ENCODE measurements at regions not wholly inside any gene's neighbourhood (a gene's known extent, or its start where the extent isn't known, plus 50 kb on each side); places are given as distances from the start of the nearest gene placed in this dataset.
"Not testable (repeated sequence)": the region's sequence is repeated elsewhere in the genome, so short reads cannot be mapped to it uniquely, and the experiment has no call there.

- H3K9me3 ChIP-seq (ENCODE audit: insufficient read depth in 2 of 2, low read depth in 1 of 2, low read length in 1 of 2); H2BK5ac ChIP-seq (ENCODE audit: low read depth, low read length); H3K27ac ChIP-seq (ENCODE audit: low read depth, low read length); H3K79me1 ChIP-seq (ENCODE audit: low read depth, low read length); DNase-seq (ENCODE audit: low read depth in 1 of 2, low spot score in 2 of 2); H2BK15ac ChIP-seq (ENCODE audit: low read length); H4K20me1 ChIP-seq (replicated peaks in 1 of 2; ENCODE audit: control insufficient read depth in 1 of 2, insufficient read depth in 2 of 2, low read length in 2 of 2); POLR2A ChIA-PET (ENCODE audit: partially characterized antibody); H3K23me2 ChIP-seq (ENCODE audit: low read depth, low read length); CTCF ChIA-PET (ENCODE audit: partially characterized antibody); FAIRE-seq; H3K79me2 ChIP-seq (ENCODE audit: control insufficient read depth in 1 of 2, insufficient read depth in 2 of 2, low read length in 2 of 2); H3K4me1 ChIP-seq (replicated peaks in 1 of 4; ENCODE audit: control insufficient read depth in 3 of 4, insufficient read depth in 4 of 4, low read length in 3 of 4); H4K8ac ChIP-seq (ENCODE audit: extremely low read depth, insufficient read depth, low read length); H2AFZ ChIP-seq (ENCODE audit: low read length); H3K36me3 ChIP-seq (ENCODE audit: control insufficient read depth in 2 of 4, insufficient read depth in 4 of 4, low read length in 3 of 4); H2BK20ac ChIP-seq (ENCODE audit: low read length); H3K27me3 ChIP-seq (replicated peaks in 1 of 4; ENCODE audit: control insufficient read depth in 3 of 4, extremely low read depth in 1 of 4, insufficient read depth in 3 of 4, low read length in 3 of 4); H3K18ac ChIP-seq (ENCODE audit: extremely low read depth, low read length); H3K23ac ChIP-seq (ENCODE audit: insufficient read length); H3K4me3 ChIP-seq (ENCODE audit: extremely low read depth in 1 of 4, insufficient read depth in 2 of 4, low read depth in 3 of 4, low read length in 4 of 4); H4K5ac ChIP-seq (ENCODE audit: insufficient read length, low read depth, low read length); H2BK120ac ChIP-seq (replicated peaks; ENCODE audit: low read depth, low read length); H4K91ac ChIP-seq (replicated peaks; ENCODE audit: insufficient read length, low read length); H3K9ac ChIP-seq (replicated peaks in 1 of 4; ENCODE audit: extremely low read depth in 1 of 4, low read depth in 3 of 4, low read length in 3 of 4); H3K4me2 ChIP-seq (ENCODE audit: insufficient read depth in 1 of 2, low read depth in 2 of 2, low read length in 2 of 2); H3K56ac ChIP-seq (replicated peaks; ENCODE audit: insufficient read length, low read depth, low read length); H2BK12ac ChIP-seq (ENCODE audit: low read depth, low read length); H2AK5ac ChIP-seq (ENCODE audit: low read depth, low read length); H3K14ac ChIP-seq (ENCODE audit: insufficient read length); H3K4ac ChIP-seq (replicated peaks; ENCODE audit: insufficient read length, low read depth, low read length): not testable (repeated sequence)
Observed at GRCh38 chr3:103881809-103882208, 1447.0 kb downstream of the ZPLD1 start.
